MCF 10A (cell line): ENCODE measurements at regions not wholly inside any gene's neighbourhood (a gene's known extent, or its start where the extent isn't known, plus 50 kb on each side); places are given as distances from the start of the nearest gene placed in this dataset.

Experiments used
- BruUV-seq: library from RNA; stranded (reverse); fragments of 400-500 nt; replicated peaks from 2 replicates; lab custom pipeline; 2021; lab: Mats Ljungman, UMichigan
- CTCF ChIA-PET: fragments of 300-600 bp; sonication (Branson Sonifier 250); formaldehyde crosslinking; extraction: SDS; loops from one replicate; lab custom pipeline; 2021; ENCODE audit warnings: antibody characterized with exemption, inconsistent platforms; lab: Yijun Ruan, JAX
- POLR2A ChIA-PET: fragments of 300-600, 350-650 bp; sonication (Branson Sonifier 250); formaldehyde crosslinking; extraction: SDS; loops from one replicate; lab custom pipeline; 2020; ENCODE audit warnings: antibody characterized with exemption, inconsistent platforms; lab: Yijun Ruan, JAX
- DNase-seq: peaks from one replicate; pipeline ENCODE4 v3.0.0-alpha.2; 2018; ENCODE audit not compliant: unreplicated experiment
- H3K27ac Mint-ChIP-seq: one replicate; pipeline ENCODE4 v1.8.0; 2022; ENCODE audit warnings: mild to moderate bottlenecking, low read depth, mixed read lengths; ENCODE audit not compliant: unreplicated experiment
- H3K27me3 Mint-ChIP-seq: one replicate; pipeline ENCODE4 v1.8.0; 2022; ENCODE audit warnings: mixed read lengths; ENCODE audit not compliant: insufficient read depth, unreplicated experiment
- H3K36me3 Mint-ChIP-seq: one replicate; pipeline ENCODE4 v1.8.0; 2022; ENCODE audit warnings: mild to moderate bottlenecking, moderate library complexity, mixed read lengths; ENCODE audit not compliant: insufficient read depth, unreplicated experiment
- H3K4me1 Mint-ChIP-seq: one replicate; pipeline ENCODE4 v1.8.0; 2022; ENCODE audit warnings: mixed read lengths; ENCODE audit not compliant: insufficient read depth, unreplicated experiment
- H3K4me3 Mint-ChIP-seq: one replicate; pipeline ENCODE4 v1.8.0; 2022; ENCODE audit warnings: mild to moderate bottlenecking, moderate library complexity, mixed read lengths; ENCODE audit not compliant: unreplicated experiment
- H3K9me3 Mint-ChIP-seq: one replicate; pipeline ENCODE4 v1.8.0; 2022; ENCODE audit warnings: mixed read lengths; ENCODE audit not compliant: unreplicated experiment
- intact Hi-C: fragments of 100-400 bp; cut with micrococcal nuclease; formaldehyde crosslinking; loops from 2 replicates; pipeline ENCODE4 v1.14.1; 2022
- TF ChIP-seq, protein P1 (sequence below): fragments of 200-600 bp; IDR thresholded peaks from one replicate; pipeline ENCODE4 v1.8.0; 2022; ENCODE audit warnings: antibody characterized with exemption, mild to moderate bottlenecking; ENCODE audit not compliant: unreplicated experiment

GRCh38 chr11:77523712-77524111 lies 49.8 kb upstream of the PAK1 start:
- ChIA-PET CTCF (interaction anchor here (0.6 to 1.9 kb wide), 4 partner anchors 17 to 337 kb away, joined by 3 to 10 read pairs (median 3); no protein-coding TSS in a partner anchor), POLR2A (no interaction called here)
- H3K4me1 Mint-ChIP-seq = no peaks in the 10 kb centered on the region
- H3K36me3 Mint-ChIP-seq = no peaks in the 10 kb centered on the region
- no TSS peak for BruUV-seq
- no peak overlapping the region for H3K4me3 Mint-ChIP-seq
- no peak overlapping the region for H3K27ac Mint-ChIP-seq
- TF ChIP-seq, protein P1, sequence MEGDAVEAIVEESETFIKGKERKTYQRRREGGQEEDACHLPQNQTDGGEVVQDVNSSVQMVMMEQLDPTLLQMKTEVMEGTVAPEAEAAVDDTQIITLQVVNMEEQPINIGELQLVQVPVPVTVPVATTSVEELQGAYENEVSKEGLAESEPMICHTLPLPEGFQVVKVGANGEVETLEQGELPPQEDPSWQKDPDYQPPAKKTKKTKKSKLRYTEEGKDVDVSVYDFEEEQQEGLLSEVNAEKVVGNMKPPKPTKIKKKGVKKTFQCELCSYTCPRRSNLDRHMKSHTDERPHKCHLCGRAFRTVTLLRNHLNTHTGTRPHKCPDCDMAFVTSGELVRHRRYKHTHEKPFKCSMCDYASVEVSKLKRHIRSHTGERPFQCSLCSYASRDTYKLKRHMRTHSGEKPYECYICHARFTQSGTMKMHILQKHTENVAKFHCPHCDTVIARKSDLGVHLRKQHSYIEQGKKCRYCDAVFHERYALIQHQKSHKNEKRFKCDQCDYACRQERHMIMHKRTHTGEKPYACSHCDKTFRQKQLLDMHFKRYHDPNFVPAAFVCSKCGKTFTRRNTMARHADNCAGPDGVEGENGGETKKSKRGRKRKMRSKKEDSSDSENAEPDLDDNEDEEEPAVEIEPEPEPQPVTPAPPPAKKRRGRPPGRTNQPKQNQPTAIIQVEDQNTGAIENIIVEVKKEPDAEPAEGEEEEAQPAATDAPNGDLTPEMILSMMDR = no peak
- no peak for DNase-seq
- intact Hi-C loops = no loop called here
- no peaks in the 10 kb centered on the region for H3K9me3 Mint-ChIP-seq
- H3K27me3 Mint-ChIP-seq = no peaks in the 10 kb centered on the region
